Peyer's patch (tissue), 4 donors: ENCODE measurements at regions not wholly inside any gene's neighbourhood (a gene's known extent, or its start where the extent isn't known, plus 50 kb on each side); places are given as distances from the start of the nearest gene placed in this dataset.

ENCODE experiments used
- CTCF ChIP-seq, 6 experiments: fragments of 450-650 bp in 4 of 6; fragments of 200-600 bp in 2 of 6; sonication (generic) in 1 of 6; IDR thresholded peaks; one replicate each; pipeline ENCODE4 v1.5.1; 2017 to 2019; ENCODE audit warnings: antibody characterized with exemption in 6 of 6, mild to moderate bottlenecking in 3 of 6, moderate library complexity in 1 of 6
- POLR2A ChIP-seq, 2 donors: fragments of 450-650 bp; IDR thresholded peaks; one replicate each; pipeline ENCODE4 v1.5.1; 2017; ENCODE audit warnings: antibody characterized with exemption in 2 of 2, mild to moderate bottlenecking in 2 of 2, moderate library complexity in 2 of 2

GRCh38 chr9:129551393-129551973, 69.4 kb downstream of the C9orf50 start:
- TF ChIP-seq CTCF (IDR thresholded peaks at IDR 0.05) (no peak), POLR2A (IDR thresholded peaks at IDR 0.05) (no peak)
